ENCODE measurements at regions not wholly inside any gene's neighbourhood (a gene's known extent, or its start where the extent isn't known, plus 50 kb on each side); places are given as distances from the start of the nearest gene placed in this dataset.
"Not testable (repeated sequence)": the region's sequence is repeated elsewhere in the genome, so short reads cannot be mapped to it uniquely, and the experiment has no call there.

GRCh38 chr7:103211049-103211448 is 62.1 kb upstream of the NAPEPLD start:
- TF ChIP-seq, protein P1, sequence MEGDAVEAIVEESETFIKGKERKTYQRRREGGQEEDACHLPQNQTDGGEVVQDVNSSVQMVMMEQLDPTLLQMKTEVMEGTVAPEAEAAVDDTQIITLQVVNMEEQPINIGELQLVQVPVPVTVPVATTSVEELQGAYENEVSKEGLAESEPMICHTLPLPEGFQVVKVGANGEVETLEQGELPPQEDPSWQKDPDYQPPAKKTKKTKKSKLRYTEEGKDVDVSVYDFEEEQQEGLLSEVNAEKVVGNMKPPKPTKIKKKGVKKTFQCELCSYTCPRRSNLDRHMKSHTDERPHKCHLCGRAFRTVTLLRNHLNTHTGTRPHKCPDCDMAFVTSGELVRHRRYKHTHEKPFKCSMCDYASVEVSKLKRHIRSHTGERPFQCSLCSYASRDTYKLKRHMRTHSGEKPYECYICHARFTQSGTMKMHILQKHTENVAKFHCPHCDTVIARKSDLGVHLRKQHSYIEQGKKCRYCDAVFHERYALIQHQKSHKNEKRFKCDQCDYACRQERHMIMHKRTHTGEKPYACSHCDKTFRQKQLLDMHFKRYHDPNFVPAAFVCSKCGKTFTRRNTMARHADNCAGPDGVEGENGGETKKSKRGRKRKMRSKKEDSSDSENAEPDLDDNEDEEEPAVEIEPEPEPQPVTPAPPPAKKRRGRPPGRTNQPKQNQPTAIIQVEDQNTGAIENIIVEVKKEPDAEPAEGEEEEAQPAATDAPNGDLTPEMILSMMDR (IDR thresholded peaks at IDR 0.05), result not testable (repeated sequence)
- TF ChIP-seq POLR2AphosphoS5 (IDR thresholded peaks at IDR 0.05; ENCODE audit: low read depth, low read length); TCF7L2 (IDR thresholded peaks at IDR 0.05; ENCODE audit: low read depth, low read length); SIN3A (IDR thresholded peaks at IDR 0.05; ENCODE audit: borderline replicate concordance, insufficient read depth, low read depth, low read length): not testable (repeated sequence)
- TF ChIP-seq, protein P2, sequence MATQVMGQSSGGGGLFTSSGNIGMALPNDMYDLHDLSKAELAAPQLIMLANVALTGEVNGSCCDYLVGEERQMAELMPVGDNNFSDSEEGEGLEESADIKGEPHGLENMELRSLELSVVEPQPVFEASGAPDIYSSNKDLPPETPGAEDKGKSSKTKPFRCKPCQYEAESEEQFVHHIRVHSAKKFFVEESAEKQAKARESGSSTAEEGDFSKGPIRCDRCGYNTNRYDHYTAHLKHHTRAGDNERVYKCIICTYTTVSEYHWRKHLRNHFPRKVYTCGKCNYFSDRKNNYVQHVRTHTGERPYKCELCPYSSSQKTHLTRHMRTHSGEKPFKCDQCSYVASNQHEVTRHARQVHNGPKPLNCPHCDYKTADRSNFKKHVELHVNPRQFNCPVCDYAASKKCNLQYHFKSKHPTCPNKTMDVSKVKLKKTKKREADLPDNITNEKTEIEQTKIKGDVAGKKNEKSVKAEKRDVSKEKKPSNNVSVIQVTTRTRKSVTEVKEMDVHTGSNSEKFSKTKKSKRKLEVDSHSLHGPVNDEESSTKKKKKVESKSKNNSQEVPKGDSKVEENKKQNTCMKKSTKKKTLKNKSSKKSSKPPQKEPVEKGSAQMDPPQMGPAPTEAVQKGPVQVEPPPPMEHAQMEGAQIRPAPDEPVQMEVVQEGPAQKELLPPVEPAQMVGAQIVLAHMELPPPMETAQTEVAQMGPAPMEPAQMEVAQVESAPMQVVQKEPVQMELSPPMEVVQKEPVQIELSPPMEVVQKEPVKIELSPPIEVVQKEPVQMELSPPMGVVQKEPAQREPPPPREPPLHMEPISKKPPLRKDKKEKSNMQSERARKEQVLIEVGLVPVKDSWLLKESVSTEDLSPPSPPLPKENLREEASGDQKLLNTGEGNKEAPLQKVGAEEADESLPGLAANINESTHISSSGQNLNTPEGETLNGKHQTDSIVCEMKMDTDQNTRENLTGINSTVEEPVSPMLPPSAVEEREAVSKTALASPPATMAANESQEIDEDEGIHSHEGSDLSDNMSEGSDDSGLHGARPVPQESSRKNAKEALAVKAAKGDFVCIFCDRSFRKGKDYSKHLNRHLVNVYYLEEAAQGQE (IDR thresholded peaks at IDR 0.05; ENCODE audit: insufficient read depth in 1 of 2, low read depth in 2 of 2, low read length in 1 of 2), result not testable (repeated sequence)

All from Panc1 (cell line).